ENCODE measurements at regions not wholly inside any gene's neighbourhood (a gene's known extent, or its start where the extent isn't known, plus 50 kb on each side); places are given as distances from the start of the nearest gene placed in this dataset.

GRCh38 chr3:186477033-186477432 lies 67.1 kb downstream of the CRYGS start:
- no peak for DNase-seq
- H3K9me3 ChIP-seq = no peaks in the 10 kb centered on the region
- 92% methylated on average over 8 of the region's 8 CpGs for WGBS, 2 donors
- no peak for TF ChIP-seq CTCF (IDR thresholded peaks at IDR 0.05)
- TF ChIP-seq POLR2A (IDR thresholded peaks at IDR 0.05) = no peak
- H3K36me3 ChIP-seq (replicated peaks in 1 of 2; ENCODE audit: insufficient read depth in 1 of 2, low read depth in 2 of 2) = no peaks in the 10 kb centered on the region
- H3K4me1 ChIP-seq = peaks cover 12% of the 10 kb centered on the region
- H3K27me3 ChIP-seq = no peaks in the 10 kb centered on the region
- H3K27ac ChIP-seq = no peak overlapping the region
- H3K4me3 ChIP-seq = no peak overlapping the region
- intact Hi-C loops (cut with DNase I) = no loop called here
- no peak for ATAC-seq

- Histone ChIP-seq H3K27ac (no peak overlapping the region), H3K4me1 (peaks cover 12% of the 10 kb centered on the region), H3K27me3 (no peaks in the 10 kb centered on the region), H3K9me3 (no peaks in the 10 kb centered on the region), H3K36me3 (replicated peaks in 1 of 2; ENCODE audit: insufficient read depth in 1 of 2, low read depth in 2 of 2) (no peaks in the 10 kb centered on the region), H3K4me3 (no peak overlapping the region)
- intact Hi-C loops (cut with DNase I) = no loop called here
- 78 to 83% methylated on average over 2 of the region's 2 CpGs for WGBS, 2 donors
- no peak for DNase-seq
- no peak for ATAC-seq
- TF ChIP-seq POLR2A (IDR thresholded peaks at IDR 0.05) = no peak
- no peak for TF ChIP-seq CTCF (IDR thresholded peaks at IDR 0.05)
Observed at GRCh38 chr3:186476541-186476940, 67.6 kb downstream of the CRYGS start.

GRCh38 chr3:186476044-186476468 lies 68.1 kb downstream of the CRYGS start:
- Histone ChIP-seq H3K27me3 (no peaks in the 10 kb centered on the region), H3K36me3 (replicated peaks in 1 of 2; ENCODE audit: insufficient read depth in 1 of 2, low read depth in 2 of 2) (no peaks in the 10 kb centered on the region), H3K4me3 (no peak overlapping the region), H3K27ac (peak overlapping the region in 1 of 4 donors; percentile 14), H3K9me3 (no peaks in the 10 kb centered on the region), H3K4me1 (peaks cover 12% of the 10 kb centered on the region)
- WGBS, 2 donors = 13 to 15% methylated on average over 3 of the region's 3 CpGs
- intact Hi-C loops (cut with DNase I) = no loop called here
- TF ChIP-seq POLR2A (IDR thresholded peaks at IDR 0.05) = no peak
- TF ChIP-seq CTCF (IDR thresholded peaks at IDR 0.05) = no peak
- ATAC-seq = peak; percentile 70
- DNase-seq = peak in 3 of 4 donors; percentile 23 to 45 (median 27)

- Histone ChIP-seq H3K9me3 (no peaks in the 10 kb centered on the region), H3K27me3 (no peaks in the 10 kb centered on the region), H3K4me3 (no peak overlapping the region), H3K36me3 (replicated peaks in 1 of 2; ENCODE audit: insufficient read depth in 1 of 2, low read depth in 2 of 2) (no peaks in the 10 kb centered on the region), H3K4me1 (peaks cover 12% of the 10 kb centered on the region), H3K27ac (no peak overlapping the region)
- no peak for DNase-seq
- no peak for ATAC-seq
- intact Hi-C loops (cut with DNase I) = no loop called here
- TF ChIP-seq POLR2A (IDR thresholded peaks at IDR 0.05) = no peak
- TF ChIP-seq CTCF (IDR thresholded peaks at IDR 0.05) = no peak
- WGBS, 2 donors = 28 to 37% methylated on average over 2 of the region's 2 CpGs
Observed at GRCh38 chr3:186473166-186473565, 71.0 kb downstream of the CRYGS start.

- no peaks in the 10 kb centered on the region for H3K9me3 ChIP-seq
- TF ChIP-seq CTCF (IDR thresholded peaks at IDR 0.05) (no peak), POLR2A (IDR thresholded peaks at IDR 0.05) (no peak)
- intact Hi-C loops (cut with DNase I) = no loop called here
- no peak for ATAC-seq
- no peak overlapping the region for H3K27ac ChIP-seq
- peaks cover 12% of the 10 kb centered on the region for H3K4me1 ChIP-seq
- H3K4me3 ChIP-seq = no peak overlapping the region
- H3K27me3 ChIP-seq = no peaks in the 10 kb centered on the region
- no peaks in the 10 kb centered on the region for H3K36me3 ChIP-seq (replicated peaks in 1 of 2; ENCODE audit: insufficient read depth in 1 of 2, low read depth in 2 of 2)
- WGBS, 2 donors = 85 to 91% methylated on average over 8 of the region's 8 CpGs
- DNase-seq = no peak
Observed at GRCh38 chr3:186472456-186473008, 71.6 kb downstream of the CRYGS start.
